GM13976 (cell line): ENCODE measurements at regions not wholly inside any gene's neighbourhood (a gene's known extent, or its start where the extent isn't known, plus 50 kb on each side); places are given as distances from the start of the nearest gene placed in this dataset.

Source experiments
- DNase-seq: peaks from one replicate; pipeline ENCODE4 v3.0.0; 2012; ENCODE audit warnings: low spot score
- in situ Hi-C: fragments of 300-500 bp; cut with MboI; formaldehyde crosslinking; loops from one replicate; pipeline ENCODE4 v1.12.0; 2022; ENCODE audit warnings: low sequenced_read_pairs, mixed read lengths, inconsistent platforms; ENCODE audit not compliant: unreplicated experiment
- TF ChIP-seq, protein P1 (sequence below): IDR thresholded peaks from 2 replicates; pipeline ENCODE4 v1.5.1; 2012; ENCODE audit warnings: borderline replicate concordance, mild to moderate bottlenecking; ENCODE audit not compliant: insufficient read depth; ENCODE audit errors: extremely low read depth, missing control alignments, control extremely low read depth

DNA sequence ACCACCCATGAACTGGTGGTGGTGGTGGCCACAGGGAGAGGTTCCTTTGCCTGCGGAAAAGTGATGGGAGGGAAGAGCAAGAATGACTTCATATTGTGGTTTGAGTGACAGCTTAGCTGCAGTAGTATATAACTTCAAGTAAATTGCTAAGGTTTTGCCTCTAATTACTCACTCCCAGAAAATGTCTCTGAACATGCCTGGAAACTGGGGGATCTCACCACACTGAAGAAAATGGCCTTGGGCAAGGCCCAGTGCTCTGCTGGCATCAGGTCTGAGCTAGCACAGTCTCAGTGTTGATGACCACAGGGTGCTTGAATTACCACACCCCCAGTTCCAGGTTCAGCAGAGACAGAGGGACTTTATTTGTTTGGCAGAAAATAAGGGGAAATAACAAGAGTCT is 2085.4 kb downstream of the ARAP2 start:
- DNase-seq = no peak
- TF ChIP-seq, protein P1, sequence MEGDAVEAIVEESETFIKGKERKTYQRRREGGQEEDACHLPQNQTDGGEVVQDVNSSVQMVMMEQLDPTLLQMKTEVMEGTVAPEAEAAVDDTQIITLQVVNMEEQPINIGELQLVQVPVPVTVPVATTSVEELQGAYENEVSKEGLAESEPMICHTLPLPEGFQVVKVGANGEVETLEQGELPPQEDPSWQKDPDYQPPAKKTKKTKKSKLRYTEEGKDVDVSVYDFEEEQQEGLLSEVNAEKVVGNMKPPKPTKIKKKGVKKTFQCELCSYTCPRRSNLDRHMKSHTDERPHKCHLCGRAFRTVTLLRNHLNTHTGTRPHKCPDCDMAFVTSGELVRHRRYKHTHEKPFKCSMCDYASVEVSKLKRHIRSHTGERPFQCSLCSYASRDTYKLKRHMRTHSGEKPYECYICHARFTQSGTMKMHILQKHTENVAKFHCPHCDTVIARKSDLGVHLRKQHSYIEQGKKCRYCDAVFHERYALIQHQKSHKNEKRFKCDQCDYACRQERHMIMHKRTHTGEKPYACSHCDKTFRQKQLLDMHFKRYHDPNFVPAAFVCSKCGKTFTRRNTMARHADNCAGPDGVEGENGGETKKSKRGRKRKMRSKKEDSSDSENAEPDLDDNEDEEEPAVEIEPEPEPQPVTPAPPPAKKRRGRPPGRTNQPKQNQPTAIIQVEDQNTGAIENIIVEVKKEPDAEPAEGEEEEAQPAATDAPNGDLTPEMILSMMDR = no peak
- in situ Hi-C loops = no loop called here

DNA sequence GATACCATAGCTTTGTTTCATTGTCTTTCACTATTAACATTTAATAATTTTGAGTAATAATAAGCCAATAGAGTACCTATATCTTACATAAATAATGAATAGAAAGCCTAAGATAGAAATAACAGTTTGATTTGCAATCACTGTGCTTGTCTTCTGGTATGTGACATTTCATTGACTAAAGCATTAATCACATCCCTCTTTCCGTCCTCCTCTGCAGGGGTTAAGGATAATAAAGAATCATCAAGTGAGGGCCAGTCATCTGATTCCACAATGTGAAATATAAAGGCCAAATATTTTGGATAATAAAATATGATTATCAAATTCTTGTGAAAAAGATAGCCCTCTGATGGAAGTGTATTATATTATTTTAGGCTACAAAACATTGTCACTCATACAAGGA is 2073.4 kb downstream of the ARAP2 start:
- TF ChIP-seq, protein P1 = no peak
- in situ Hi-C loops = no loop called here
- DNase-seq = no peak

DNA sequence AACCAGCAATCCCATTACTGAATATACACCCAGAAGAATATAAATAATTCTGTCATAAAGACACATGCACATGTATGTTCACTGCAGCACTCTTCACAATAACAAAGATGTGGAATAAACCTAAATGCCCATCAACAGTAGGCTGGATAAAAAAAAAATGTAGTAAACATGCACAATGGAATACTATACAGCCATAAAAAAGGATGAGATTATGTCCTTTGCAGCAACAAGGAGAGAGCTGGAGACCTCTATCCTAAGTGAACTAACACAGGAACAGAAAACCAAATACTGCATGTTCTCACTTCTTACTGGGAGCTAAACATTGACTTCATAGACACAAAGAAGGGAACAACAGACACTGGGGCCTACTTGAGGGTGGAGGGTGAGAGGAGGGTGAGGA is 2067.7 kb downstream of the ARAP2 start:
- TF ChIP-seq, protein P1 = no peak
- no peak for DNase-seq
- in situ Hi-C loops = no loop called here

DNA sequence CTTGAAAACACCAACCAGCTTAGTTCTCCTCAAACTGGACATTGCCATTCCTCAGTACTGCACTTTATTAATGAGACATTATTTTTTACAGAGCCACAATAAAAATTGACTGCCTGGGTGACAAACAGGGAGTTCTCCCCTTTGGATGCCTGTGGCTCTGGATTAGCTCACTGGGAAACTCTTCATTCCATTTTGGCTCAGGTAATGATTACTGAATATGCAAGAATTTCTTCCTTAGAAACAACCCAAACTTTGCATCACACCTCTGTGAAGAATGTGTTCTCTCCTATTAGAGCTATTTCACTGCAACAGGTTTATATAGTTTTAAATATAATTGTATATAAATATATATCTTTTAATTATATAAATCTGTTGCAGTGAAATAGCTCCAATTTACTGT is 2065.8 kb downstream of the ARAP2 start:
- in situ Hi-C loops = no loop called here
- DNase-seq = no peak
- TF ChIP-seq, protein P1 = no peak

DNA sequence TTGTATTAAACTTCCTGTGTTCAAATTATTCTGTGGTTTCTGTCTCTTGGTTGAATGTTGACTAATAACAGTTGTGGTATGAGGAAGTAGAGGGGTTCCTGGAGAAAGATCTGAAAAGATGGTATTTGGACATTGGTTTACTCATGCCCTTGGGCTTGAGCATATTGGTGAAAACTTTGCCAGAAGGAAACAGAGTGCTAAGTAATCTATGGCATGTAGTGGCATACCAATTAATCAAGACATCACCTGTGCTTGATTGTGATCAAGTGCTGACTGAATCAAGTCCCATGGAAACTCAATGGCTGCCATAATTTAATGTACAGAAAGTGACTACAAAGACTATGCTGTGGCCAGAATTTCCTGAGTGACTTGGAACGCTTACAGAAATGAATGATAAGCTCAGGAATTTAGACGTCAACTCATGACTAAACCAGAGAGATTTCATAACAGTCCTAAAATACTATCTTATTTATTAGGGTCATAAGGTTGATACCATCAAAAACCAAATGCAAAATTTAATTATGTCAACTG is 2062.9 kb downstream of the ARAP2 start:
- no peak for DNase-seq
- TF ChIP-seq, protein P1 = no peak
- in situ Hi-C loops = no loop called here

DNA sequence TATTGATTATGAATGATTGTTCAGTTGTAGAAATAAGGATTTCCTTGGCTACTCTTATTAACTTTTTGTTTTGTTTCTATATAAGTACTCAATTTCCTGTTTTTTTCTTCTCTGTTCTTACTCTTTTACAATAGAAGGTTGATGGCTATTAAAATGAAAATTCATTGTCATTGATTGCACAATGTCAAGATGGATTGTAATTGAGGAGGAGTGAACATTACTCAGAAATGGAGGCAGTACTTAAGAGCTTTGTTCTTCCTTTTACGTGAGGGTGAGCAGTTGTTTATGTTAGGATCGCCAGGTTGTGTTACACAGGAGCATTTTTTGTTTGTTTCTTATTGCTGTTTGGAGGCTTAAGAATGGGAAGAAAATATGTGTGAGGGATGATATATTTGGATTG is 2062.4 kb downstream of the ARAP2 start:
- in situ Hi-C loops = no loop called here
- TF ChIP-seq, protein P1 = no peak
- DNase-seq = no peak

DNA sequence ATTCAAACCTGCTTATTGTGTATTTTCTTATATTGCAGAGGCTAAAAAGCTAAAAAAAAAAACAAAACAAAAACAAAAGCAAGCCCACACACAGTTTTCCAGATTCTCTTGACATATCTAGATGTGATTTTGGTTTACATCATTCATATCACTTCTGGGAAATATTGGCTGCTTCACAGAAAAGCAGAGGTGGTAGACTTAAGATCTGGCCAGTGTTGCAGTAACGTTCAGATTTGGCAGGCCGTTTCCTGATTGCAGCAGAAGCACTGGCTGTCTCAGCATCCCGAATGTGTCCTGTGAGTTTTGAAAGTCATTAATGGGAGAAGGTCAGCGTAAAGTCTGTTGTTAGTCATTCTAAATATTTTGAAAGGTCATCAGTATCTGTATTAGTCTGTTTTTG is 2062.0 kb downstream of the ARAP2 start:
- TF ChIP-seq, protein P1 = no peak
- in situ Hi-C loops = no loop called here
- DNase-seq = no peak
